Left ventricle myocardium superior (tissue), 1 donor: ENCODE measurements at regions not wholly inside any gene's neighbourhood (a gene's known extent, or its start where the extent isn't known, plus 50 kb on each side); places are given as distances from the start of the nearest gene placed in this dataset.

Experiments
- ATAC-seq: fragments of 200-7000 bp; cut with Tn5 transposase; one replicate; pipeline ENCODE4 v1.9.1; 2020; ENCODE audit warnings: mild to moderate bottlenecking, moderate library complexity
- DNase-seq: peaks from one replicate; pipeline ENCODE4 v3.0.0-alpha.2; 2020
- intact Hi-C: fragments of 100-400 bp; cut with micrococcal nuclease; formaldehyde crosslinking; loops from one replicate; pipeline ENCODE4 v1.11.0; 2022
- donor health status: DM: no; HTN: yes; CAD: no; lungs with severe emphysema.

GRCh38 chr1:90786709-90787108, 69.6 kb upstream of the BARHL2 start:
- intact Hi-C loops: no loop called here
- no peak for DNase-seq

DNA sequence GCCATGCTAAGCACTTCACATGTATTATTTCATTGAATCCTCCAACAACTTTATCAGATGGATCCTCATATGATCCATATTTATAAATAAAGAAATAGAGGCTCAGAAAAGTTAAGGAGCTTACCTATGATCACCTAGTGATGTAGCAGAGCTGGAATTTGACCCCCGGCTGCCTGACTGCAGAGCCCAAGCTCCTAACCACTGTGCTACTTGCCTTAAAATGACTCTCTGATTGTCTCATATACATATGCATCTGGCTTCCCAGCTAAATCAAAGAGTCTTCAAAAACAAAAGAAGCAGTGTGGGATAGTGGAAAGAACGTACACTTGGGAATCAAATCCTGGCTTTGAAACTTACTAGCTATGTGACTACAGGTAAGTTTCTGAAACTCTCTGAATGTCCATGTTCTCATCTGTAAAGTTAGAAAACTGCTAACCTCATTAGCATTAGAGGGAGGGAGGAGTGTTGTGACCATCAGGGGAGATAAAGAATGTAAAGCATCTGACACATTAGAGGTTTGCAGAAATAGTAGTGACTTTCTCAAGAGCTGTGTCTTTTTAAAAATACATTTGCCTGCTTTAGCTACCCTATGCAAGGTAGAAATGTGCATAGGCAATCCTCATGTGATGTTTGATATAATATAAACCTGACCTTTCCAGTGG, 67.2 kb upstream of the BARHL2 start:
- intact Hi-C loops: no loop called here
- no peak for DNase-seq
- ATAC-seq: no peak

More at GRCh38 chr1:90786709-90787108, 69.6 kb upstream of the BARHL2 start:
- ATAC-seq: no peak

GRCh38 chr1:90783181-90783580, 66.1 kb upstream of the BARHL2 start:
- ATAC-seq (no peak), DNase-seq (no peak)
- intact Hi-C loops: no loop called here

GRCh38 chr1:90782046-90782445, 64.9 kb upstream of the BARHL2 start:
- DNase-seq (no peak), ATAC-seq (no peak)
- intact Hi-C loops: no loop called here

DNA sequence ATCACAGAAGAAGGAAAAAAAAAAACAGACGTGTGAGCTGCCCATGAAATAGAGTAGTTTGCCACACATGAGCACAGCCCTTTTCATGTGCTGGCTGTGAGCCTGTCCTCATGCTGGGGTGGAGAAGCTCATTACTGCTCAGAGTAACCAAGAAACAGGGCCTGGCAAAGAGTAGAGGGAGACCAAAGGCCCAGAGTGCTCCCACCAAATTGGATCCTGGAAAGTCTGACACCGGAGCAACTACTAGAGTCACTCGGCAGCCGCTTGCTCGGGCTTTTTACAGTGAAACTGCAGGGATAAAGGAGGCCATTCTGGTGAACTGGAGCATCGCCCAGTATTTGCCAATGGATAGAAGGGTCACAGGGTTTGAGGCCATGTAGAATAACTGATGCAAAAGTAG, 64.4 kb upstream of the BARHL2 start:
- no peak for DNase-seq
- intact Hi-C loops: no loop called here

DNA sequence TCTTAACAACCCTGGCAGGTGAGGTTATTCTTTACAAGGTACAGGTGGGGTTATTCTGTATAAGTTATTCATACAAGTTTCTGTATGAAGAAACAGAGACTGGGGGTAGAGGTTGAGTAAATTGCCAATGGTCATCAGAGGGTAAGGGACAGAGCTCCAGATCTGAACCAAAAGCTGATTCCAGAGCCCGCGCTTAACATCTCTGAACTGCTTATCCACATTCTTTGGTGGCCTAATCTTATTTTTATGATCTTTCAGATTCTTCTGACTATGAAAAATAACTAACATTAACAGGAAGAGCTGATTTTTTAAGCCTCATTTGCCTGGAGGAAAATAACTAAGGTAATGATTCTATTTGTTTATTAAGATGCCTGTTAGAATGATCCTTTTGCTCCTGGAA, 63.9 kb upstream of the BARHL2 start:
- DNase-seq (no peak), ATAC-seq (no peak)
- intact Hi-C loops: no loop called here

More for the DNA sequence above, 64.4 kb upstream of the BARHL2 start:
- ATAC-seq: no peak

DNA sequence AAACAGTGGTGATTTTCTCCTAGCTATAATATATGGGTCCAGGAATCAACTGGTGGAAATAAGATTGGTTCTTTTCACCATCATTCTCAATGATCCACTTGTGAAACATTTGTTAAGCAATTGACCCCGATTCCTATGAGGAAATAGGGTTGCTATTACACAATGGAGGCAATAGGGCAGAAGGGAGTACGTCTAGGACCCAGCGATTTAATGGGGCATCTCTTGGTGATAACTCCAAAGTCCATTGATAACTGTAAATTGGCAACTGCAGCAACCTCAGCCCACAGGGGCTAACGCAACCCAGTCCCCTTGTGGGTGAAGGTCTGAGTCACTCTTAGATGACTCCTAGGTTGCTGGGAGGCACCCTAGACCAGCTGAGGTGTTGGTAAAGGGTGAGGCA, 62.5 kb upstream of the BARHL2 start:
- intact Hi-C loops: no loop called here

DNA sequence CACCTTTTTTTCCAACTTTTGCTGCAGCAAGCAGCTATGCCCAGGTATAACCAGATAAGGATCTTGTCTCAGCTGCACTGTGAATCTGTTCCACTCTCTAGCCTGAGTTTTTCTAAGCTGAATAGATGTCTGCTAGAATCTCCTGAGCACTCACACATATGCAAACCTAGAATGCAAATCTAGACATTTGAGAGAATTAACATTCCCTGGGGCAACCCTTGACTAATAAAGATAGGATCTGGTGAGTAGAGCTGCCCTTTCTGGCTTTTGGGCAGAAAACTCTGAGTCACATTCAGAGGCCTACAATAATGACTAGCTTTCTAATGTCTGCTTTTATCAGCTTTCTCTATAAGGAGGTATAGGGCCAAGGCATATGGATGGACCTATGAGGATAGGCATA, 61.4 kb upstream of the BARHL2 start:
- intact Hi-C loops: no loop called here
- DNase-seq: no peak
- ATAC-seq: no peak

More for the DNA sequence above, 62.5 kb upstream of the BARHL2 start:
- DNase-seq: no peak
- no peak for ATAC-seq

DNA sequence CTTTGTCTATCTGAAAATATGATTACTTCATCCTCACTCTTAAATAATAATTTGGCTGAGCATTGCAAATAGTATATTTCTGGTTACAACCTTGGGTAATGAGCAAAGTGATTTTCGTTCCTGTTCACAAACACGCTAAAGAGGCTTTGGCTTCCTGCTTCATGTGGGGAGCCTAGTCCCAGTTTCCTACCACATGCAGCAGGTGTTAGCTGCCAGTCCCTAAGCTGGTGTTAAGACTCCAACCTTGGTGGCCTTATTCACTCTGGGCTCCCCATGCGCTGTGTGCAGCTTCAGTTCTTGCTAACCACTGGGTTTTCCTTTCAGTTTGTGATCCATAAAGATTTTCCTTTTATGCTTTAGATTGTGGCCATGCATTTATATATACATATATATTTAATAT, 56.7 kb upstream of the BARHL2 start:
- DNase-seq (no peak), ATAC-seq (no peak)
- intact Hi-C loops: no loop called here

GRCh38 chr1:90768826-90769225, 51.7 kb upstream of the BARHL2 start:
- DNase-seq (no peak), ATAC-seq (no peak)
- intact Hi-C loops: no loop called here

- ATAC-seq: no peak
- intact Hi-C loops: no loop called here
- no peak for DNase-seq
These were observed 51.0 kb upstream of the BARHL2 start for GRCh38 chr1:90768098-90768497.
